ENCODE measurements at regions not wholly inside any gene's neighbourhood (a gene's known extent, or its start where the extent isn't known, plus 50 kb on each side); places are given as distances from the start of the nearest gene placed in this dataset.

DNA sequence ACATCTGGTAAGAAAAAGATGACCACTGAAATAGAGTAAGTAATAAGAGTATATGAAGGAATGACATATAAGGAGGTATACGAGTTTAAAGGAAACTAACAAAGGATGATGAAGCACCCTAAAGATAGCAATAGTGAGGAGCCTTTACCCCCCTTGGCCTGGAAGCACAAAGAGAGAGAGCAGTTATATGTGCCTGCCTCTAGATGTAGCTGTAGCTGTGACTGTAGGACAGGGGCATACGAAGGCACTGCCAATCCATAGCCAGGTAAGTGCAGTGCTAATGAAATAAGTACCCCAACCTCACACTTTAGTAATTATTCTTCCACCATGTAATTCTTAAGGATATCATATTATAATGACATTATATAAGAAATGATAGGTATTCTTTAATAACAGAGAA is 90.1 kb upstream of the FKBP1C start:
- TF ChIP-seq EZH2 (IDR thresholded peaks at IDR 0.05; ENCODE audit: borderline replicate concordance, low read depth, low read length, severe bottlenecking) (no peak), CTCF (IDR thresholded peaks at IDR 0.05; ENCODE audit: borderline replicate concordance, extremely low read depth, low read length, poor library complexity, severe bottlenecking) (no peak)
